Activated T-cell treated with anti-CD3 and anti-CD28 coated beads, Interleukin-2, amount 50 U/mL, for 72 hours (primary cell): ENCODE measurements at regions not wholly inside any gene's neighbourhood (a gene's known extent, or its start where the extent isn't known, plus 50 kb on each side); places are given as distances from the start of the nearest gene placed in this dataset.

Experiments used
- ATAC-seq, 2 donors: fragments of 150-1000 bp; cut with Tn5 transposase; replicated peaks in 1 of 2; 2 replicates each; pipeline ENCODE4 v1.10.0; 2021; ENCODE audit warnings: moderate library complexity in 2 of 2, mild to moderate bottlenecking in 1 of 2
- DNase-seq, 2 donors: peaks; one replicate each; pipeline ENCODE4 v3.0.0; 2021 to 2022; ENCODE audit warnings: mixed read lengths in 1 of 2
- H3K27ac Mint-ChIP-seq: one replicate; pipeline ENCODE4 v1.8.0; 2022; ENCODE audit warnings: mild to moderate bottlenecking, moderate library complexity, mixed read lengths
- H3K27me3 Mint-ChIP-seq: one replicate; pipeline ENCODE4 v1.8.0; 2022; ENCODE audit warnings: low read depth, mixed read lengths
- H3K36me3 Mint-ChIP-seq, 2 donors: one replicate each; pipeline ENCODE4 v1.8.0; 2022; ENCODE audit warnings: mixed read lengths in 2 of 2, mild to moderate bottlenecking in 1 of 2; ENCODE audit not compliant: insufficient read depth in 2 of 2
- H3K4me1 Mint-ChIP-seq: one replicate; pipeline ENCODE4 v1.8.0; 2022; ENCODE audit warnings: low read depth, mixed read lengths
- H3K4me3 Mint-ChIP-seq, 2 donors: one replicate each; pipeline ENCODE4 v1.8.0; 2022; ENCODE audit warnings: mild to moderate bottlenecking in 2 of 2, mixed read lengths in 2 of 2, moderate library complexity in 2 of 2
- H3K9me3 Mint-ChIP-seq, 2 donors: one replicate each; pipeline ENCODE4 v1.8.0; 2022; ENCODE audit warnings: mixed read lengths in 2 of 2

DNA sequence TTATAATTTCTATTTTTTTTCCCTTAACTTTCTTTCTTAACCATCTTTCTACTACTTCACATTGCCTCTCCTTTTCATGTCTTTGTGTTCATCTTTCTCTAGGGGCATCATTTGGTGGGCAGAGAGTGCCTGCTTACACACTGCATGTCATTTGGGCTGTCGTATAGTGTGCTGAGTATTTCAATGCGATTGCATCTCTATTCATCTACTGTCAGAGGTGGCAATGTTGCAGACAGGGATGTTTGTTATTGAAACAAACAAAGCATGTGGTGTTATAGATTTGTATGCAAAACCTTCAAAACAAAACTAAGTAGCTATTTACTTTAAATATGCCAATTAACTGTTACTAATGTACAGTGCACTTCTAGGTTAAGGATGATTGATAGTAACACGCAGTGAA lies 141.1 kb upstream of the MEF2C start:
- H3K27ac Mint-ChIP-seq: no peak overlapping the region
- no peak for ATAC-seq

DNA sequence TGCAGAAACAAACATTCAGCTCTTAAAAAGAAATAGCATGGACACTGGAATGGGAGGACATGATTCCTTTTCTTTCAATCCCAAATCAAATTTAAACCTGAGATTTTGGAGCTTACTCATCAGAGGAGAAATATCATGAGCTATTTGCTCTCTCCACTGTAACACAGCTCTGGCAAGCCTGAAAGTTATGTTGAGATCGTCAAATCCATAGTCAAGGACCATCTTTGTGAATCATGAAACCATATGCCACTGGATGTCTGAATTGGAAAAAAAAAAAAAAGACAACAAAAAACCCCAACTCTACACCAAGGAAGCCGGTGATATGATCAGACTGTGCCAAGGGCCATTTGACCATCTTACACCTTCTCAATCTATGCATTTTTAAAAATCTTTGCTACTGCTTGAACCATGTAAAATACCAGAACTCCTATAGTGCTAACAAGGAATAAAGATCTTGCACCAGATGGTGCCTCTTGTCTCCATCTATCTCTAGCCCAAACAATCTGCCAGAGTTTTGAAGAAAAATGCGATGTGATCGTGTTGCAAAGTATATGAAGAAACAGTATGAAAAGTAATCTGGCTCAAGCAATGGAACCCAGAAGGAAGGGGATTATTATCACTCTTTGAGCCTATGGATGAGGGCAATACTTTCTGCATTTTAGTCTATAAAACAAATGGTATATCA lies 138.1 kb upstream of the MEF2C start:
- Mint-ChIP-seq H3K9me3 (peaks cover 0 to 1% of the 10 kb centered on the region in 2 donors), H3K27me3 (peaks cover 7% of the 10 kb centered on the region), H3K4me1 (no peaks in the 10 kb centered on the region), H3K4me3 (no peak overlapping the region), H3K27ac (no peak overlapping the region), H3K36me3 (no peaks in the 10 kb centered on the region)
- DNase-seq (no peak), ATAC-seq (no peak)

More for the DNA sequence above, 141.1 kb upstream of the MEF2C start:
- Mint-ChIP-seq H3K4me1 (no peaks in the 10 kb centered on the region), H3K27me3 (peaks cover 4% of the 10 kb centered on the region), H3K36me3 (no peaks in the 10 kb centered on the region), H3K4me3 (no peak overlapping the region), H3K9me3 (peaks cover 1 to 4% of the 10 kb centered on the region in 2 donors)
- DNase-seq: no peak

DNA sequence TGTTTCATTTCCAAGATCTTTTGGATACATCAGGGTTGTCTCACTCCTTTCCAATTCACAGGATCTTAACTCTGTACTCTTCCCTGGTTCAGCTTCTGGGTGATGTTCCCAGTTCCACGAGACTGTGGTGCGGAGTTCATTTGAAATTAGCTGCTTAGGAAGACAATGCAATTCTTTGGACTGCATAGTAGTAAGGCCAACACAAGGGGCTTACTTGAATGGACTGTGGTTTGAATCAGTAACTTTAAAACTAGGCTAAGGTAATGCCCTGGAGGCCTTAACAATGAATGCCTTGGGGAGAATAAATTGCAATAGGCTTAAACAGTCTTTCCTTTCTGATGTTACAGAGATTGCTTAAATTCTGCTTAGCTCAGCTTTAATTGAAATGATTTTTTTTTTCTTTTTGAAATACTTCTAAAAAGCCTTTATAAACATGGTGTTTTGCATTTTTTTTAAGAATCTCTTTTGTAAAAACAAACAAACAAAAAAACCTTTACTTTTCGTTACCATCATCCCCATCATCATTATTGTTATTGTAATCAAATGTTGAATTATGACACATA lies 133.8 kb upstream of the MEF2C start:
- Mint-ChIP-seq H3K27ac (no peak overlapping the region), H3K27me3 (peaks cover 16% of the 10 kb centered on the region), H3K36me3 (no peaks in the 10 kb centered on the region), H3K9me3 (no peaks in the 10 kb centered on the region), H3K4me1 (no peaks in the 10 kb centered on the region), H3K4me3 (no peak overlapping the region)
- ATAC-seq (no peak), DNase-seq (no peak)

DNA sequence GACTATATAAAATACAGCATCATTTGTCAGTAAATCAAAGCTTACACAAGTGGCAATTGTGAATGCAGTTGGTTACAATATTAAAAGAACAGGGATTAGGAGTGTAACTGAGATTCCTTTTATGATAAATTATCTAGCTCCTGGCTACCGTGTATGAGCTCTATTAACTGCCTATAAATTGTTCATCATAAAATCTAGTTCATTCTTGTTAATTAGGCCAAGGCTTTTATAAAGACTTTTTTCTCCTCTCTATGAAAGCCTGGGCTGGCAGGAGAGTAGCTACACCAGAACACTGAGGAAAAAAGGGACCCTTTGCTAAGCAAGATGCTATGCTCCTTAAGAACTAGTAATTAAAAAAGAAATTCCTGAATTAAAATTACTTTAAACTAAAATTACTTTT lies 132.4 kb upstream of the MEF2C start:
- H3K9me3 Mint-ChIP-seq: no peaks in the 10 kb centered on the region
- DNase-seq (no peak), ATAC-seq (no peak)
- H3K27ac Mint-ChIP-seq: no peak overlapping the region
- no peaks in the 10 kb centered on the region for H3K4me1 Mint-ChIP-seq
- no peak overlapping the region for H3K4me3 Mint-ChIP-seq
- peaks cover 20% of the 10 kb centered on the region for H3K27me3 Mint-ChIP-seq
- H3K36me3 Mint-ChIP-seq: no peaks in the 10 kb centered on the region

DNA sequence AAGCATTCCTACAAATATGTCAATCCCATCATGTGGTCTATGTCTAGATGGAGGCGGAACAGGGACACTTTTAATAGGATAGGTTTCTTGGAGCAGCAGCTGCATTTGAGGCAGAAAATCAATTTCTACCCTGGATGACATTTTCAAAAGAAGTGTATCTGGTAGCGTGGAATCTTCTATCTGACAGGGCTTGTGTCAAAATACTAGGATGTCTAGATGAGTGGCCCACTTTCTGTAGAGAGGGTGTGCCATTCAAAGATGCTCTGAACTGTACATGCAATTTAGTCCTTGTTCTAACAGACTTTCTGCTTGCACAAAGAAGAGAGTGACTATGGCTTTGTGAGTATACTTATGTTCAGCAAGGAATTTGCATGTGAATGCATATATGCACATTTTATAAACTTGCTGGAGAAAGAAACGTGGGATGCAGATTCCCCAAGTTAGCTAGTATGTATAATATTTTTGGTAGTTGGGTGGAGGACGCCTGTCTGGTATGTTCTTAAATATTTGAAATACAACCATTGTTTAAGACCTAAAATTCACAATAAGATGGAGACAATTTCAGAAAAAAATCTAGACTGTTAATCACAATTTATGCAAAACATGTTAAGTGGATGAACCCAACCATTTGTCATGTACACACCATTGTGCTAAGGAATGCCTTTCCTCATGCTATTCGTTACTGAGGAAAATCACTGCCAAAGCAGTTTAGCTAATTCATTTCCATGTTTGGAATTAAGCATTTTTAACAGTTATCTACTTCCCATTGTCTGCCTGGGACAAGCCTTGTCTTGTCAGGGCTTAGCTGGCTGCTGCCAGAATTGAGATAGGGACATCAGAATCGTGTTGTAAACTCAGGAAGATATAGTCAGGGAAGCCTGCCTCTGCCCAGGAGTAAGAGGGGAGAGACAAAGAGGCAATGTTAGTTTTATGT lies 129.1 kb upstream of the MEF2C start:
- Mint-ChIP-seq H3K36me3 (no peaks in the 10 kb centered on the region), H3K27ac (no peak overlapping the region), H3K4me1 (no peaks in the 10 kb centered on the region), H3K4me3 (no peak overlapping the region), H3K9me3 (no peaks in the 10 kb centered on the region), H3K27me3 (peaks cover 12% of the 10 kb centered on the region)
- DNase-seq (no peak), ATAC-seq (no peak)

DNA sequence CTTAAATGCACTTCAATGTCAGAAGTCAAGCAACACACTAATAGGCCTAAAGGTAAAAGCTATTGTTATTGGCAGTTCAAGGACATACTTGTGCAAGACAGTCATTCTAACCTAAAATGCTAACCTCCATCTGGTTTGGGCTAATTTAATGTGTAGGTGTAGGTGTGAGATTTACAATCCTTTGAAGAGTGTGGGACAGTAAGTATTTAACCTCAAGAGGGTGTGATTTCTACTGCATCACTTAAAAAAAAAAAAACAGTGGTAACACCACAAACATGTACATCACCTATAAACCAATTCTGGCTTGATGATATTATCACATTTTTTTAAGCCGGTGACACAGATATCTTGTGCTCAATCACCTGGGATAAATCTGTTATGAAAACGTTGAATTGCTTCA lies 127.5 kb upstream of the MEF2C start:
- no peaks in the 10 kb centered on the region for H3K9me3 Mint-ChIP-seq
- no peak overlapping the region for H3K27ac Mint-ChIP-seq
- DNase-seq (no peak), ATAC-seq (no peak)
- H3K4me1 Mint-ChIP-seq: peaks cover 7% of the 10 kb centered on the region
- H3K27me3 Mint-ChIP-seq: peaks cover 12% of the 10 kb centered on the region
- H3K4me3 Mint-ChIP-seq: no peak overlapping the region
- H3K36me3 Mint-ChIP-seq: no peaks in the 10 kb centered on the region

DNA sequence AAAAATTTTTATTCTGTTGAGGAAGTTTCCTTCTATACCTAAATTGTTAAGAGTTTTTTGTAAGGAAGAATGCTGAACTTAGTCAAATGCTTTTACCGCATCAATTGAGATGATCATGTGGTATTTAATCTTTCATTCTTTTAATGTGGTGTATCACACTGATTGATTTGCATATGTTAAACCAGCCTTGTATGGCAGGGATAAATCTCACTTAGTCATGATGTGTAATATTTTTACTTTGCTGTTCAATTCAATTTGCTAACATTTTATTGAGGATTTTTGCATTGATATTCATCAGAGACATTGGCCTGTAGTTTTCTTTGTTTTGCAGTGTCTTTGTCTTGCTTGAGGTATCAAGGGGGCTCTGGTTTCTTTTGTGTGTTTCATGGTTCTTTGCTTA lies 125.3 kb upstream of the MEF2C start:
- peaks cover 12% of the 10 kb centered on the region for H3K27me3 Mint-ChIP-seq

DNA sequence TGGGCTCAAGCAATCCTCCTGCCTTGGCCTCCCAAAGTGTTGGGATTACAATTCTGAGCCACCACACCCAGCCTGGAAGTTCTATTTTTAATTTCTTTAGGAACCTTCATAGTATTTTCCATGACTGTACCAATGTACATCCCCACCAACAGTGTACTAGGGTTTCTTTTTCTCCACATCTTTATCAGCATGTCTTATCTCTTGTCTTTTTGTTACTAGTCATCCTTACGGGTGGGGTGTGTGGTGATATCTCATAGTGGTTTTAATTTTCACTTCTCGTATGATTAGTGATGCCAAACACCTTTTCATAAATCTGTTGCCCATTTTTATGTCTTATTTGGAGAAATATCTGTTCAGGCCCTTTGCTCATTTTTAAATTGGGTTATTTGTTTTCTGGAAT lies 123.0 kb upstream of the MEF2C start:
- Mint-ChIP-seq H3K9me3 (peaks cover 2% of the 10 kb centered on the region in 2 donors), H3K27ac (no peak overlapping the region), H3K36me3 (no peaks in the 10 kb centered on the region), H3K27me3 (peaks cover 4% of the 10 kb centered on the region), H3K4me3 (no peak overlapping the region), H3K4me1 (peaks cover 7% of the 10 kb centered on the region)
- DNase-seq (no peak), ATAC-seq (peak; percentile 68 to 81)

More for the DNA sequence above, 125.3 kb upstream of the MEF2C start:
- Mint-ChIP-seq H3K27ac (no peak overlapping the region), H3K36me3 (no peaks in the 10 kb centered on the region), H3K4me3 (no peak overlapping the region), H3K9me3 (peaks cover 2% of the 10 kb centered on the region in 2 donors), H3K4me1 (peaks cover 7% of the 10 kb centered on the region)
- DNase-seq (no peak), ATAC-seq (no peak)

DNA sequence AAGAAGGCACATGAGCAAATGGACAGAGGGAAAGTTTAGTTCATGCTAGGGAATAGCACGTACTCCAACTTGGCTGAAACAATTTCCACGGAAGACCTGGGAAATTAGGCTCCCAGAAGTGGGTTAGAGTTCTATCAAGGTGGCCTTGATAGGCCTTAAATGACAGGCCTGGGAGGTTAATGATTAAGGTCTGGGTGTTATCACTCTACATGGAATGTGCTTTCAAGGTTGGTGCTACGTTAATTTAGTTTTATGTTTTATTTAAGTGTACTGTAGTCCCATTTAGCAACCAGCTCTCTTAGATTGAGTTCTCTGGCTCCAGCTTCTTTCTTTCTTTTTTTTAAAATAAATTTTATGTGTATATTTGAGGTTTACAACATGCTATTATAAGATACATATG lies 121.4 kb upstream of the MEF2C start:
- H3K27me3 Mint-ChIP-seq: peaks cover 7% of the 10 kb centered on the region
- no peak overlapping the region for H3K4me3 Mint-ChIP-seq
- ATAC-seq: no peak
- DNase-seq: no peak
- H3K27ac Mint-ChIP-seq: no peak overlapping the region
- no peaks in the 10 kb centered on the region for H3K36me3 Mint-ChIP-seq
- H3K9me3 Mint-ChIP-seq: peaks cover 2% of the 10 kb centered on the region in 2 donors
- peaks cover 7% of the 10 kb centered on the region for H3K4me1 Mint-ChIP-seq

DNA sequence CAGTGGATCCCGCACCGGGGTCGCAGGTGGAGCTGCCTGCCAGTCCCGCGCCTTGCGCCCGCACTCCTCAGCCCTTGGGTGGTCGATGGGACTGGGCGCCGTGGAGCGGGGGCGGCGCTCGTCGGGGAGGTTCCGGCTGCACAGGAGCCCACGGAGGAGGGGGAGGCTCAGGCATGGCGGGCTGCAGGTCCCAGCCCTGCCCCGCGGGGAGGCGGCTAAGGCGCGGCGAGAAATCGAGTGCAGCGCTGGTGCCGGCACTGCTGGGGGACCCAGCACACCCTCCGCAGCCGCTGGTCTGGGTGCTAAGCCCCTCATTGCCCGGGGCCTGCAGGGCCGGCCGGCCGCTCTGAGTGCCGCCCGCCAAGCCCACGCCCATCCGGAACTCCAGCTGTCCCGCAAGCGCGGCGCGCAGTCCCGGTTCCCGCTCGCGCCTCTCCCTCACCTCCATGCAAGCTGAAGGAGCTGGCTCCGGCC lies 120.6 kb upstream of the MEF2C start:
- Mint-ChIP-seq H3K27ac (no peak overlapping the region), H3K9me3 (peaks cover 2% of the 10 kb centered on the region in 2 donors), H3K4me3 (no peak overlapping the region), H3K4me1 (peaks cover 7% of the 10 kb centered on the region), H3K36me3 (no peaks in the 10 kb centered on the region), H3K27me3 (peaks cover 7% of the 10 kb centered on the region)
- DNase-seq (no peak), ATAC-seq (no peak)

DNA sequence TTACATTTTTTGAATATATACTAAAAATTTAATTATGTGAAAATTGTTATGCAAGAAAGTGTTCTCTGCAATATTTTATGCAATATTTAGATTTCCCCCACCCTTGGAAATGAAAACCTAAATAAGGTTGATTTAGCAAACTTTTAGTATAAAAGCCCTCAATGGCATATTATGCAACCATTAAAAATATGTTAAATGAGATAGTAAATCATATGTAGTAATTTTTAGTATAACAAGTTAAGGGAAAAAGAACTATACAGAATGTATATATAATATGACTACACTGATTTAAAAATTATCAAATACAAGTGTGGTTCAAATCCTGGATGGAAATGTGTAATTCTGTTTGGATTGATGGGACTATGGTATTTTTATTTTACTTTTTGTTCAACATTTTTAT lies 116.9 kb upstream of the MEF2C start:
- Mint-ChIP-seq H3K9me3 (peaks cover 0 to 2% of the 10 kb centered on the region in 2 donors), H3K27ac (no peak overlapping the region), H3K4me3 (no peak overlapping the region), H3K36me3 (no peaks in the 10 kb centered on the region), H3K4me1 (no peaks in the 10 kb centered on the region), H3K27me3 (peaks cover 12% of the 10 kb centered on the region)
- ATAC-seq (no peak), DNase-seq (no peak)

DNA sequence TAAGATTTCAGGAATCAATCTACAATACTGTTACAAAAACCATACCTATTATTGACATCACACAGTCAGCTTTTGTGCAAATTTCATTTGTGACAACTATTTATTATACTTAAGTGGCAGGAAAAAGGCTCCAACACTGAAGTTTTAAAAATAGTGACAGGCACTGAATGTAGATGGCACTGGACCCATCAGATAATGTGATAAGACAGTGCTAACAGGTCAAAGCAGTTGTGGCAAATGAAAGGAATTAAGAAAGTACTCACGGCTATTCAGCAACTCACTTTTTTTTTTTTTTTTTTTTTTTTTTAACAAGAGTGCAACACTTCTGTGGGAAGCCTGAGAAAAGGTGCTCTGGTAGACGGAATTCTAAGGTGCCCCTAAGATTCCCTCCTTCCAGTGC lies 115.0 kb upstream of the MEF2C start:
- ATAC-seq: no peak
- no peaks in the 10 kb centered on the region for H3K36me3 Mint-ChIP-seq

DNA sequence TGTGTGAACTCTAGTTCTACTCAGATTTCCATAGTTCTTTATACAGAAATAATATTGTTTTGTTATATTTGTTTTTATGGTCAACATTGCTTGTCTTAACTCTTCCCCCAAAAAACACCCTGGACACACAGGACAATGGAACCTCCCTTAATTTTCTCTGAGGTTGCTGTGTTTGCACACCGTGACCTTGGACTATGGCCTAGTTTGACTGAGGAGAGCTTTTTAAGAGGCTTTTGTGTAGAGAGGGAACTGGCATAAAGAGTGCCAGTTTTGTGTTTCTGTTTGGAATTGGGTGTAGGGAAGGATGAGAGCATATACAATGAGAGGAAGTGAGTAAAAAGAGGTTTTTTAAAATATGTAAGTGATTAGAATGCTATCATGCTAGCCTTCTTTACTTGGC lies 101.1 kb upstream of the MEF2C start:
- peaks cover 2 to 3% of the 10 kb centered on the region in 2 donors for H3K9me3 Mint-ChIP-seq
- ATAC-seq (no peak), DNase-seq (no peak)

More for the DNA sequence above, 115.0 kb upstream of the MEF2C start:
- H3K27ac Mint-ChIP-seq: no peak overlapping the region
- no peak for DNase-seq
- no peaks in the 10 kb centered on the region for H3K9me3 Mint-ChIP-seq
- H3K4me3 Mint-ChIP-seq: no peak overlapping the region
- H3K27me3 Mint-ChIP-seq: peaks cover 24% of the 10 kb centered on the region
- no peaks in the 10 kb centered on the region for H3K4me1 Mint-ChIP-seq

More for the DNA sequence above, 101.1 kb upstream of the MEF2C start:
- Mint-ChIP-seq H3K27ac (no peak overlapping the region), H3K36me3 (no peaks in the 10 kb centered on the region), H3K27me3 (no peaks in the 10 kb centered on the region), H3K4me3 (no peak overlapping the region), H3K4me1 (peaks cover 11% of the 10 kb centered on the region)
